ENCODE measurements at regions not wholly inside any gene's neighbourhood (a gene's known extent, or its start where the extent isn't known, plus 50 kb on each side); places are given as distances from the start of the nearest gene placed in this dataset.

DNA sequence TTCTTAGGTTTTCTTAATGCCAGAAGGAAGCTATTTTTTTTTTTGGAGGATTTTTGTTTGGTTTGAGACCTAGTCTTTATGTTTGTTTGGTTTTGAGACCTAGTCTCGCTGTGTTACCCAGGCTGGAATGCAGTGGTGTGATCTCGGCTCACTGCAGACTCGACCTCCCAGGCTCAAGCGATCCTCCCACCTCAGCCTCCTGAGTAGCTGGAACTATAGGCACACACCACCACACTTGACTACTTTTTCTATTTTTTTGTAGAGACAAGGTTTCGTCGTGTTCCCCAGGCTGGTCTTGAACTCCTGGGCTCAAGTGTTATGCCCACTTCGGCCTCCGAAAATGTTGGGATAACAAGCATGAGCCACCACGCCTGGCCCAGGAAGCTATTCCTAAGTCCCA, 67.8 kb upstream of the NHSL1 start:
- H3K4me3 Mint-ChIP-seq = no peak overlapping the region
- peaks cover 15 to 17% of the 10 kb centered on the region in 2 experiments for H3K4me1 Mint-ChIP-seq

More for the DNA sequence above, 67.8 kb upstream of the NHSL1 start:
- Histone ChIP-seq H2BK5ac (ENCODE audit: insufficient read length, low read length) (no peak overlapping the region), H4K91ac (ENCODE audit: insufficient read length, low read depth, low read length) (no peak overlapping the region), H4K8ac (replicated peaks; ENCODE audit: insufficient read length, low read depth, low read length) (no peak overlapping the region), H3K4ac (ENCODE audit: low read depth, low read length) (no peak overlapping the region), H3K56ac (ENCODE audit: insufficient read length, low read depth, low read length) (no peak overlapping the region), H2BK120ac (ENCODE audit: low read depth, low read length, poor library complexity, severe bottlenecking) (no peak overlapping the region), H3K9ac (ENCODE audit: extremely low read depth, insufficient read length, low read length) (no peak overlapping the region), H3T11ph (ENCODE audit: low read length) (no peak overlapping the region), H2BK12ac (ENCODE audit: insufficient read length, low read depth, low read length) (no peak overlapping the region), H2BK15ac (ENCODE audit: low read depth, low read length) (no peak overlapping the region), H3K27ac (ENCODE audit: insufficient read length, low read depth, low read length) (no peak overlapping the region), H3K23ac (ENCODE audit: insufficient read length, low read depth, low read length) (no peak overlapping the region), H3K9me3 (ENCODE audit: control insufficient read depth, low read depth, low read length) (no peaks in the 10 kb centered on the region), H3K23me2 (ENCODE audit: insufficient read length, low read depth, low read length, poor library complexity, severe bottlenecking) (peaks cover 6% of the 10 kb centered on the region), H3K18ac (ENCODE audit: insufficient read length, low read depth, low read length) (no peak overlapping the region), H4K20me1 (ENCODE audit: control insufficient read depth, insufficient read depth, insufficient read length) (no peaks in the 10 kb centered on the region), H3K79me2 (ENCODE audit: insufficient read depth, low read length) (peaks cover 2% of the 10 kb centered on the region; the same call in 1 of the 2 replicates), H2AK5ac (ENCODE audit: insufficient read length, low read length) (no peak overlapping the region), H3K27me3 (ENCODE audit: insufficient read depth, low read length) (no peaks in the 10 kb centered on the region), H2BK20ac (ENCODE audit: low read depth, low read length, poor library complexity, severe bottlenecking) (no peak overlapping the region), H3K79me1 (ENCODE audit: insufficient read depth, low read depth, low read length, poor library complexity, severe bottlenecking) (no peaks in the 10 kb centered on the region), H3K4me1 (ENCODE audit: insufficient read depth, low read length) (peaks cover 9% of the 10 kb centered on the region; the same call in 1 of the 2 replicates), H2AFZ (ENCODE audit: low read length) (no peak overlapping the region), H3K14ac (ENCODE audit: insufficient read depth, low read length) (no peak overlapping the region), H4K5ac (ENCODE audit: insufficient read length, low read depth, low read length) (no peak overlapping the region), H3K4me2 (ENCODE audit: insufficient read depth, insufficient read length, low read length) (no peak overlapping the region)
- no CpG with 5 or more reads among the region's 9 CpGs for WGBS (ENCODE audit: extremely low coverage, insufficient read length, low lambda C conversion rate)
- H3K27ac Mint-ChIP-seq = no peak overlapping the region
- H3K9me3 Mint-ChIP-seq = no peaks in the 10 kb centered on the region
- DNase-seq = no peak
- TF ChIP-seq, protein P1, sequence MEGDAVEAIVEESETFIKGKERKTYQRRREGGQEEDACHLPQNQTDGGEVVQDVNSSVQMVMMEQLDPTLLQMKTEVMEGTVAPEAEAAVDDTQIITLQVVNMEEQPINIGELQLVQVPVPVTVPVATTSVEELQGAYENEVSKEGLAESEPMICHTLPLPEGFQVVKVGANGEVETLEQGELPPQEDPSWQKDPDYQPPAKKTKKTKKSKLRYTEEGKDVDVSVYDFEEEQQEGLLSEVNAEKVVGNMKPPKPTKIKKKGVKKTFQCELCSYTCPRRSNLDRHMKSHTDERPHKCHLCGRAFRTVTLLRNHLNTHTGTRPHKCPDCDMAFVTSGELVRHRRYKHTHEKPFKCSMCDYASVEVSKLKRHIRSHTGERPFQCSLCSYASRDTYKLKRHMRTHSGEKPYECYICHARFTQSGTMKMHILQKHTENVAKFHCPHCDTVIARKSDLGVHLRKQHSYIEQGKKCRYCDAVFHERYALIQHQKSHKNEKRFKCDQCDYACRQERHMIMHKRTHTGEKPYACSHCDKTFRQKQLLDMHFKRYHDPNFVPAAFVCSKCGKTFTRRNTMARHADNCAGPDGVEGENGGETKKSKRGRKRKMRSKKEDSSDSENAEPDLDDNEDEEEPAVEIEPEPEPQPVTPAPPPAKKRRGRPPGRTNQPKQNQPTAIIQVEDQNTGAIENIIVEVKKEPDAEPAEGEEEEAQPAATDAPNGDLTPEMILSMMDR (conservative IDR thresholded peaks at IDR 0.05) = no peak
- H3K36me3 Mint-ChIP-seq (ENCODE audit: insufficient read depth in 1 of 3, low read depth in 3 of 3) = no peaks in the 10 kb centered on the region; a peak in 1 of 7 replicates
- H3K27me3 Mint-ChIP-seq (ENCODE audit: low read depth) = no peaks in the 10 kb centered on the region
